ENCODE measurements at regions not wholly inside any gene's neighbourhood (a gene's known extent, or its start where the extent isn't known, plus 50 kb on each side); places are given as distances from the start of the nearest gene placed in this dataset.

- no peak for DNase-seq (ENCODE audit: low spot score)
Observed at GRCh38 chr5:52497133-52497693, 290.5 kb upstream of the ITGA1 start.

- DNase-seq (ENCODE audit: low spot score) = no peak
Observed at GRCh38 chr5:52498607-52499006, 289.1 kb upstream of the ITGA1 start.

- no peak for DNase-seq (ENCODE audit: low spot score)
Observed at GRCh38 chr5:52502460-52502999, 285.2 kb upstream of the ITGA1 start.

GRCh38 chr5:52504584-52505240 is 283.0 kb upstream of the ITGA1 start:
- no peak for DNase-seq (ENCODE audit: low spot score)

- no peak for DNase-seq (ENCODE audit: low spot score)
Observed at GRCh38 chr5:52517667-52518066, 270.0 kb upstream of the ITGA1 start.

GRCh38 chr5:52520171-52520570 is 267.5 kb upstream of the ITGA1 start:
- DNase-seq (ENCODE audit: low spot score) = no peak

GRCh38 chr5:52521236-52521635 is 266.5 kb upstream of the ITGA1 start:
- DNase-seq (ENCODE audit: low spot score) = no peak

GRCh38 chr5:52523701-52524100 is 264.0 kb upstream of the ITGA1 start:
- no peak for DNase-seq (ENCODE audit: low spot score)

GRCh38 chr5:52531105-52531504 is 256.6 kb upstream of the ITGA1 start:
- DNase-seq (ENCODE audit: low spot score) = no peak

- DNase-seq (ENCODE audit: low spot score) = no peak
Observed at GRCh38 chr5:52543594-52543993, 244.1 kb upstream of the ITGA1 start.

- DNase-seq (ENCODE audit: low spot score) = no peak
Observed at GRCh38 chr5:52544738-52545137, 243.0 kb upstream of the ITGA1 start.

- no peak for DNase-seq (ENCODE audit: low spot score)
Observed at GRCh38 chr5:52554293-52554692, 233.4 kb upstream of the ITGA1 start.

GRCh38 chr5:52560366-52560765 is 227.3 kb upstream of the ITGA1 start:
- no peak for DNase-seq (ENCODE audit: low spot score)

- no peak for DNase-seq (ENCODE audit: low spot score)
Observed at GRCh38 chr5:52562473-52562872, 225.2 kb upstream of the ITGA1 start.

GRCh38 chr5:52564587-52564986 is 223.1 kb upstream of the ITGA1 start:
- DNase-seq (ENCODE audit: low spot score) = no peak

GRCh38 chr5:52577546-52577945 is 210.2 kb upstream of the ITGA1 start:
- DNase-seq (ENCODE audit: low spot score) = no peak

- no peak for DNase-seq (ENCODE audit: low spot score)
Observed at GRCh38 chr5:52579391-52579790, 208.3 kb upstream of the ITGA1 start.

GRCh38 chr5:52580921-52581320 is 206.8 kb upstream of the ITGA1 start:
- DNase-seq (ENCODE audit: low spot score) = no peak

GRCh38 chr5:52582313-52582712 is 205.4 kb upstream of the ITGA1 start:
- DNase-seq (ENCODE audit: low spot score) = no peak

GRCh38 chr5:52587131-52587530 is 200.6 kb upstream of the ITGA1 start:
- no peak for DNase-seq (ENCODE audit: low spot score)

- no peak for DNase-seq (ENCODE audit: low spot score)
Observed at GRCh38 chr5:52597625-52598024, 190.1 kb upstream of the ITGA1 start.

- no peak for DNase-seq (ENCODE audit: low spot score)
Observed at GRCh38 chr5:52598968-52599367, 188.7 kb upstream of the ITGA1 start.

- DNase-seq (ENCODE audit: low spot score) = no peak
Observed at GRCh38 chr5:52603778-52604554, 183.8 kb upstream of the ITGA1 start.

All from mucosa of gallbladder (tissue), 1 donor.